ENCODE measurements at regions not wholly inside any gene's neighbourhood (a gene's known extent, or its start where the extent isn't known, plus 50 kb on each side); places are given as distances from the start of the nearest gene placed in this dataset.

- no peaks in the 10 kb centered on the region for H3K36me3 ChIP-seq
- no peak for DNase-seq
- no peaks in the 10 kb centered on the region for H3K4me1 ChIP-seq
- no peaks in the 10 kb centered on the region for H3K9me3 ChIP-seq
- TF ChIP-seq CTCF (IDR thresholded peaks at IDR 0.05) (no peak), POLR2A (IDR thresholded peaks at IDR 0.05) (no peak)
- no peak overlapping the region for H3K27ac ChIP-seq
- H3K27me3 ChIP-seq = no peaks in the 10 kb centered on the region
- H3K4me3 ChIP-seq = no peak overlapping the region
Measured at GRCh38 chr5:18091142-18091541, 456.9 kb downstream of the TAF11L14 start.

GRCh38 chr5:18091758-18092157 lies 457.5 kb downstream of the TAF11L14 start:
- H3K4me3 ChIP-seq = no peak overlapping the region
- DNase-seq = no peak
- no peaks in the 10 kb centered on the region for H3K9me3 ChIP-seq
- TF ChIP-seq CTCF (IDR thresholded peaks at IDR 0.05) (no peak), POLR2A (IDR thresholded peaks at IDR 0.05) (no peak)
- no peaks in the 10 kb centered on the region for H3K36me3 ChIP-seq
- H3K4me1 ChIP-seq = no peaks in the 10 kb centered on the region
- H3K27me3 ChIP-seq = no peaks in the 10 kb centered on the region
- H3K27ac ChIP-seq = no peak overlapping the region

- Histone ChIP-seq H3K4me3 (no peak overlapping the region), H3K4me1 (no peaks in the 10 kb centered on the region), H3K27me3 (no peaks in the 10 kb centered on the region), H3K27ac (no peak overlapping the region), H3K36me3 (no peaks in the 10 kb centered on the region), H3K9me3 (no peaks in the 10 kb centered on the region)
- no peak for DNase-seq
- TF ChIP-seq POLR2A (IDR thresholded peaks at IDR 0.05) = no peak
- no peak for TF ChIP-seq CTCF (IDR thresholded peaks at IDR 0.05)
Measured at GRCh38 chr5:18095061-18095460, 460.8 kb downstream of the TAF11L14 start.

GRCh38 chr5:18097817-18098216 lies 463.6 kb downstream of the TAF11L14 start:
- no peak for DNase-seq
- H3K9me3 ChIP-seq = no peaks in the 10 kb centered on the region
- H3K4me3 ChIP-seq = no peak overlapping the region
- H3K27me3 ChIP-seq = no peaks in the 10 kb centered on the region
- H3K36me3 ChIP-seq = no peaks in the 10 kb centered on the region
- H3K27ac ChIP-seq = no peak overlapping the region
- no peaks in the 10 kb centered on the region for H3K4me1 ChIP-seq
- TF ChIP-seq POLR2A (IDR thresholded peaks at IDR 0.05) (no peak), CTCF (IDR thresholded peaks at IDR 0.05) (no peak)

GRCh38 chr5:18098691-18099090 lies 464.4 kb downstream of the TAF11L14 start:
- no peak for DNase-seq
- H3K9me3 ChIP-seq = no peaks in the 10 kb centered on the region
- H3K27ac ChIP-seq = no peak overlapping the region
- no peaks in the 10 kb centered on the region for H3K36me3 ChIP-seq
- TF ChIP-seq CTCF (IDR thresholded peaks at IDR 0.05) (no peak), POLR2A (IDR thresholded peaks at IDR 0.05) (no peak)
- no peaks in the 10 kb centered on the region for H3K27me3 ChIP-seq
- no peaks in the 10 kb centered on the region for H3K4me1 ChIP-seq
- no peak overlapping the region for H3K4me3 ChIP-seq

- DNase-seq = no peak
- H3K27ac ChIP-seq = no peak overlapping the region
- TF ChIP-seq CTCF (IDR thresholded peaks at IDR 0.05) = no peak
- no peak for TF ChIP-seq POLR2A (IDR thresholded peaks at IDR 0.05)
Measured at GRCh38 chr5:18099261-18099660, 465.0 kb downstream of the TAF11L14 start.

More at GRCh38 chr5:18099261-18099660, 465.0 kb downstream of the TAF11L14 start:
- H3K36me3 ChIP-seq = no peaks in the 10 kb centered on the region
- H3K4me3 ChIP-seq = no peak overlapping the region
- H3K4me1 ChIP-seq = no peaks in the 10 kb centered on the region
- H3K27me3 ChIP-seq = no peaks in the 10 kb centered on the region
- no peaks in the 10 kb centered on the region for H3K9me3 ChIP-seq

Data from Peyer's patch (tissue), 4 donors.